Stimulated activated CD4-positive, alpha-beta T cell treated with anti-CD3 and anti-CD28 coated beads, Interleukin-4, amount 100 ng/mL, for 1 hour (primary cell): ENCODE measurements at regions not wholly inside any gene's neighbourhood (a gene's known extent, or its start where the extent isn't known, plus 50 kb on each side); places are given as distances from the start of the nearest gene placed in this dataset.

Experiments used
- DNase-seq: peaks from one replicate; pipeline ENCODE4 v3.0.0-alpha.2; 2020

- no peak for DNase-seq
These were observed 214.2 kb upstream of the TMEM132C start for GRCh38 chr12:128052777-128053176.

- no peak for DNase-seq
These were observed 211.4 kb upstream of the TMEM132C start for GRCh38 chr12:128055567-128055966.

DNA sequence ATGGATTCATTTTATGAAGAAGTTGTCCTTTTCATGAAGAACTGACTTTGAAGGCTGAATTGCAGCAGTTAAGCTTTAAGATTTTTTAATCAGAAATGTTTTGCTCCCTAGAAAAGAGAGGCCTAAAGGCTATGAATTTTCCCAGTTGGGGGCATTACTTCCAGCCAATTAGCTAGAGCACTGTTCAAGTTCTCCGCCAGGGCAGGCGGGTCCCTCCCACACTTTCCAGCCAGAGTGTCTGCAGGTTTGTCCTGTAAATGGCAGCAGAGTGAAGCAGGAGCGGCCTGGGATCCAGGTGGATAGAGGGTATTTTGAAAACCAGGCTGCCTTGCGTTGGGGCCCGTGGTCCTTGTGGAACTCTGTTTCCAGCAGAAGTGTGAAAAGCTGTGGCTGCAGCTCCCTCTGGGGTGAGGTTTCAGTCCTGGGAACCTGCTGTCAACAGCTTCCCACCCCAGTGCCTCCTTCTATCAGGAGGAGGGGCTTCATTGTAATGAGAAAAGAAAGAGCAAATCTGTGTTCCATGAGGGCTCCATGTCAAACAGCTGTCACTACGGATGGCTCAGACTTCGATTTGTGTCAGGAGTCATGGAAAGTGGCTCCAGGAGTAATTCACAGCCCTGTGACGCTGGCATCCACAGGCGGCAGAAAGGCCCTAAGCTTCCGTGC lies 210.7 kb upstream of the TMEM132C start:
- no peak for DNase-seq

- DNase-seq: no peak
These were observed 209.4 kb upstream of the TMEM132C start for GRCh38 chr12:128057586-128057985.

GRCh38 chr12:128059621-128060370 lies 207.2 kb upstream of the TMEM132C start:
- DNase-seq: no peak

- no peak for DNase-seq
These were observed 198.8 kb upstream of the TMEM132C start for GRCh38 chr12:128068211-128068610.

- DNase-seq: no peak
These were observed 197.5 kb upstream of the TMEM132C start for GRCh38 chr12:128069359-128069997.

DNA sequence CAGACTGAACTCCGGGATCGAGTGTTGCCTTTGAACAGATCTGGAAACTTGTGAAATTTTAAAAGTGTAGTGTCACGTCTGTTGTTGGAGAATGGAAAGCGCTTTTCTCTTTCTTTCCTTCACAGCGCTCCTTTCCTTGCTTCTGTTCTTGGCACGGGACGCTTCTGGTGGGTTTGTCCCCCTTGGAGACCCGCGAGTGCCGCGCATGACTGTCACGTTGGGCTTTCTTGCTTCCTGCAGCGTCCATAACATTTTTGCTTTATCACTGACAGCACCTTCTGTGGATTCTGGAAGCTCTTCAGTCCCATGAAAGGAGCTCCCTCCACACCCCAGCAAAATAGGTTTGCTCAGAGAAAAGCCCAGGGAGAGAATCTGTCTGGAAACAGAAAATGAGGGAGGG lies 193.0 kb upstream of the TMEM132C start:
- no peak for DNase-seq

- no peak for DNase-seq
These were observed 191.6 kb upstream of the TMEM132C start for GRCh38 chr12:128075332-128075731.

DNA sequence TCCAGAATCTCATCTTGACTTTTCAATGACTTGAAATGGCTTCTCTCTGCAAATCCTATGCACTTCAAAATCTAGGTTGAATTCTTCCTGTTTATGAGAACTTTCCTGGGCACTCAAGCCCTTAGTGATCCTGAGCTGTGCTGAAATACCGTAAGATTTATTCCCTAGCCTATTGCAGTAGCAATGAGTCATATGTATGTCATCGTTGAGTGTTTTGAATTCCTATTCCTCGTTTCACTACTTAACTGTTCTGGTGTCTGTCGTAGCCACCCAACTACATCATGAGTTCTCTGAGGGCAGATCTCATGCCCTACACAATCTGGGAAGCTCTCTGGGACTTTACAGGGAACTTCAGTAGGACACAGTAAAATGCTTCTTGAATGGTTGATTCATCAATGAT lies 190.8 kb upstream of the TMEM132C start:
- DNase-seq: no peak

DNA sequence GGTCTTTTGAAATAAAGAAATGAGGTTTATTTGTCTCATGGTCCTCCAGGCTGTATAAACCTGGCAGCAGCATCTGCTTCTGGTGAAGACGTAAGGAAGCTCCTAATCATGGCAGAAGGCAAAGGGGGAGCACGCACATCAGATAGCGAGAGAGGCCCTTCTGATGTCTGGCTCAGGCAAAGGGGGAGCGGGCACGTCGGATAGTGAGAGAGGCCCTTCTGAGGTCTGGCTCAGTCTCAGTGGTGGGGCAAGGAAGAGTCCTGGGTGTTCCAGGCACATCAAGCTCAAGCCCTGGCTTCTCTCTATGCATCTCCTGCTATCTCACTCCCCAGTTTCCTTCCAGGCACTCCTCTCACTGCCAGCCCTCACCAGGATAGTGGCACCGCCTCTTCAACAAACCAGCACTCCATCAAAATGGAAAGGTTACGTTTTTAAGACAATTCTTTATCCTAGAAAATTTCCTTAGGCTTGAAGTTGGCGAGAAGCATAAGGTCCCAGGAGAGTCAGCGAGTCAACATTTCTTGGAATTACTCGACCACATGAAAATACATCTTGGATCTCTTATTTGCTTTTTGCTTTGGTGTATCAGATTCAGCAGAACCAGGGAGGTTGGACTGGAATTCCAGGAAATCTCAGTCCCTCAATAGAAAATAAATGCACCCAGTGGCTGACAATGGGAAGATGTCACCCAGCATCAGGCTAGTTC lies 189.6 kb upstream of the TMEM132C start:
- DNase-seq: no peak

- no peak for DNase-seq
These were observed 189.1 kb upstream of the TMEM132C start for GRCh38 chr12:128077917-128078298.

- DNase-seq: no peak
These were observed 188.5 kb upstream of the TMEM132C start for GRCh38 chr12:128078301-128078971.

DNA sequence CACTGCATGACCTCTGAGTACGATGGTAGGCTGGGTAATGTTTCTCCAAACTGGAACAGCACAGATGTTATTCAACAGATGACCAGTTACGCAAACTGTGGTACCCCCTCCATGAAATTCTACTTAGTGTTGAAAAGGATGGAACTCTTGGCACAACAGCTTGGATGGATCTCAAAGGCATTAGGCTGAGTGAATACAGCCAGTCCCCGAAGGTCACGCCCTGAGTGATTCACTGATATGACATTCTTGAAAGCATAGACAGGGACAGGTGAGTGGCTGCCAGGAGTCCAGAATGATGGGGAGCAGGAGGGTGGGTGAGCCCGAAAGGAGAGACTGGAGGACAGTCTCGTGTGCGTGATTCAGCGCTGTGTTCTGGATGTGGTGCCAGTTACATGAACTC lies 187.5 kb upstream of the TMEM132C start:
- DNase-seq: no peak

DNA sequence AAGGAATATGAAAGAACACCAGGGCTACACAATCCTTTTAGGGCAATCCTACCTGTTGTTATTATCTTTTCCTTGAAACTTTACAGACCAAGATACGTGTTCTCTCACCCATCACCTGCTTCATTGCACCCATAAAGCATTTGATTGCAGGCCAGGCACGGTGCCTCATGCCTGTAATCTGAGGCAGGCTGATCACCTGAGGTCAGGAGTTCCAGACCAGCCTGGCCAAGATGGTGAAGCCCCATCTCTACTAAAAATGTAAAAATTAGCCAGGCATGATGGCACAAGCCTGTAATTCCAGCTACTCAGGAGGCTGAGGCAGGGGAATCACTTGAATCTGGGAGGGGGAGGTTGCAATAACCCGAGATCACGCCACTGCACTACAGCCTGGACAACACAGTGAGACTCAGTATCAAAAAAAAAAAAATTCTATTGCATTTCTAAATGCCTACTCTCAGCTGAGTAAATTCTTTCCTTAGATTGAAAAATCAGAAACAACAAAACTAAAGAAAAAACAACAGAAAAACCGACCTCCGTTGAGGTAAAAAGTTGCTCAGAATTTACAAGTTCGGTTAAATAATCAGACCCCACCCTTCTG lies 183.7 kb upstream of the TMEM132C start:
- DNase-seq: no peak

DNA sequence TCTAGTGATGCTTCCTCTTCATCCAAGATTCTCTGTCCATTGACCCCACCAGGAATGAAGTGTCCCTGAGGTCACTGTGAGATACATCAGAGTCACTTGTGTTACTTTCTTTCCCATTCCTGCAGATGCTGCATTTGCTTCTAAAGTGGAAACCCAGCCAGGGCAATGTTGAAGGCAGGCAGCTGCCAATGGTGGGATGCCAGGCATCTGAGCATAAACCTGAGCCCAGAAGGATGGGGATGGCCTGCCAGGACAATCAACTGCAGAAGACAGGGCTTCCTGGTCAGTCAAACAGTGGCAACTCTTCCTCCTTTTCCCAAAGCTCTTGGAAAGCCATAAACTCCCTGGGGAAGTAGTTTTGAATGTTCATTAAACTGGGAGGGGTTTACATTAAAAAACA lies 178.0 kb upstream of the TMEM132C start:
- no peak for DNase-seq

DNA sequence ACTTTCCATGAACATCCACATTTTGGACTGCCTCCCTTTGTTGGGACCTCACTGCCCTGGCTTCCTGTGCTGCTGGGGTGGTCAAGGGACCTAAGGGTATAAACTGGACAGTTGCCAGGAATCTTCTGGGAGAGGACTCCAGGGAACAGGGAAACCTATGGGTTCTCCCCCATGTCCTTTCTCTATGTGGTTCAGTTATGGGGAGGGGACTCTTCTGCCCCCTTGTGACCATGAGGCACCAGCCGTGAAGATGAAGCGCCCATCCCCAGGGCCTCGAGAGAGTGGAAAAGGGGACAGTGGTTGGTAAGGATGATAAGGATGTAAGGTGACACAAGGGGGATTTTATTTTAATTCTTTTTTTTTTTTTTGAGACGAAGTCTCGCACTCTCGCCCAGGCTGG lies 177.0 kb upstream of the TMEM132C start:
- no peak for DNase-seq

- no peak for DNase-seq
These were observed 175.8 kb upstream of the TMEM132C start for GRCh38 chr12:128091101-128091720.

GRCh38 chr12:128091951-128092382 lies 175.0 kb upstream of the TMEM132C start:
- DNase-seq: no peak

DNA sequence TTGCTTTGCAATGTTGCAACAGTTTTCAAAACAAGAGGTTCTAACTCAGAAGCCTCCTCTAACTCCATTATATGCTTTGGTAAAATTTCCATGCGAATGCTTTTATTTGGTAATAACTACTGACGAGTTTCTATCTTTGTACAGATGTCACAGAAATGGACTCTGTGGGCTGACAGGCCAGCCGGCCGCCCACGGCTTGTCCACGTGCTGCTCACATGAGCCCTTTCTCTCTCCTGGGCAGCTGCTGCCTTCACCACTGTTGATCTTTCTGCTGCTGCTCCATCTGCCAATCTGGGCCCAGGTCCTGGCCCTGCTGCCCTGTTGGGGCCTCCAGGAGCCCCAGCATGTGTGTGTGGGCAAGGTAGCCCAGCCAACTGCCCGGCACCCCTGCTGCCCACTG lies 168.2 kb upstream of the TMEM132C start:
- DNase-seq: no peak

GRCh38 chr12:128103152-128103551 lies 163.8 kb upstream of the TMEM132C start:
- DNase-seq: no peak

DNA sequence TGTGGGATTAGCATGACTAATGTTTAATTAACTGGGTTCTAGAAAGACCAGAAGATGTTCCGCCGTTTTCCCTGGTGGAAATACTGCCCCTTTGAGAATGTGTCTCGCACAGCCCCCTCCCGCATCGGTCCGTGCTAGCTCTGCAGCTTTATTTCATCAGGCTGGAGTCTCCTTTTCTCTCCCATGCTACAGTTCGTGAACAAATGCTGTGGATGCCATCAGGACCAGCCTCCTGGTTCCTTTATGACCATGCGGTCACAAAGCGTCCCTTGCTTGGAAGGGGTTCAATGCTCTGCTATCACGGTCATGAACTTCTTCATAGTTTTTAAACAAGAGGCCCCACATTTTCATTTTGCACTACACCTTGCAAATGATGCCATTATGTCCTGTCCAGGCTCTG lies 157.7 kb upstream of the TMEM132C start:
- no peak for DNase-seq
